ENCODE measurements at regions not wholly inside any gene's neighbourhood (a gene's known extent, or its start where the extent isn't known, plus 50 kb on each side); places are given as distances from the start of the nearest gene placed in this dataset.

GRCh38 chr15:93424131-93424530, 335.1 kb upstream of the RGMA start:
- FAIRE-seq: no peak
- DNase-seq (ENCODE audit: extremely low spot score, insufficient read length, low read depth): no peak

- FAIRE-seq (no peak), DNase-seq (ENCODE audit: extremely low spot score, insufficient read length, low read depth) (no peak)
Observed at GRCh38 chr15:93422476-93422875, 333.5 kb upstream of the RGMA start.

GRCh38 chr15:93420477-93420876, 331.5 kb upstream of the RGMA start:
- DNase-seq (ENCODE audit: extremely low spot score, insufficient read length, low read depth): no peak
- FAIRE-seq: no peak

GRCh38 chr15:93420050-93420452, 331.0 kb upstream of the RGMA start:
- FAIRE-seq: no peak
- DNase-seq (ENCODE audit: extremely low spot score, insufficient read length, low read depth): no peak

DNA sequence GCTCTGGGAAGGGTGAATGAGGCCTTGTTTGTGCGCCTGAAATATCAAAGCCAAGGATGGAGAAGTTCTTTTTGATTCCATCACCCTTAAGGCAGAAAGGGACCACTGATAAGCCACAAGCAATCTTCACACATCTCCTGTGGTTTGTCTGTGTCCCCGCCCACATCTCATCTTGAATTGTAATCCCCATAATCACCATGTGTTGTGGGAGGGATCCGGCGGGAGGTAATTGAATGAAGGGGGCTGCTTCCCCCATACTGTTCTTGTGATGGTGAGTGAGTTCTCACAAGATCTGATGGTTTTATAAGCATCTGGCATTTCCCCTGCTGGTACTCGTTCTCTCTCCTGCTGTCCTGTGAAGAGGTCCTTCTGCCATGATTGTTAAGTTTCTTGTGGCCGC, 329.6 kb upstream of the RGMA start:
- DNase-seq (ENCODE audit: extremely low spot score, insufficient read length, low read depth) (no peak), FAIRE-seq (no peak)

DNA sequence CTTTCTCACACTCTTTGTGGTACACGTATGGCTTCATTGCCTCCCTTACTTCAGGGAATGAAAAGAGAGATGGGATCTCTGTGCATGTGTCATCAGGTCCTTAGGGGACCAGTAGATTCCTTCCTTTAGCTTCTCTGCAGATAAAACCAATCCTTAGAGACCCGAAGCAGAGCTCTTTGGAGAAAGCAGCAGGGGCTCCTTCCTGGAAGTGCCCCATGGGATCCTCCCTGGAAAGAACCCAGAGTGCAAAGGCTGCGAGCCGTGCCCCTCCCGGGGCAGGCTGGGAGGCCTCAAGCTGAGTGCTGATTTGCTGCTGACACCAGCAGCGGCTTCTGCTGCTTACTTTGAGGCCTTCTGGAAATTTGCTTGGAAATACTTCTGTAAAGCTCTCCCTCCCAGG, 328.6 kb upstream of the RGMA start:
- no peak for DNase-seq (ENCODE audit: extremely low spot score, insufficient read length, low read depth)
- FAIRE-seq: no peak

DNA sequence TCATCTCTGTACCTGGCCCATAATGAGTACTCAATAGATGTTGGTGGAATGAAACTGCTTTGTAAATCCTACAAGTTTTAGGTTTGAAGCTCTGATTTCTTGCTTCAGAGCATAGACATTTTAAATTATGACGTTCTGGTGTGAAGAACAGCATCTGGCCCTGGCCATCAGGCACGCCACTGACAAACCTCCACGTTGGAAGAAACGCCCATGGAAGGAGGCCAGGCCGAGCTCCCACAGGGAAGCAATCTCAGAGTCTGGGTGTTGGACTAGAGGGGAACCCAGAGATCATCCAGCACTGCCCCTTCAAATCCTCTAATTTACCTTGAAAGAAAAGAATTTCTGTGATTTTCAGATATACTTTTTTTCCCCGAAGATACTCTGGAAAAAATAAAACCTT, 328.1 kb upstream of the RGMA start:
- FAIRE-seq: no peak
- DNase-seq (ENCODE audit: extremely low spot score, insufficient read length, low read depth): no peak

GRCh38 chr15:93415576-93415975, 326.6 kb upstream of the RGMA start:
- DNase-seq (ENCODE audit: extremely low spot score, insufficient read length, low read depth) (no peak), FAIRE-seq (no peak)

DNA sequence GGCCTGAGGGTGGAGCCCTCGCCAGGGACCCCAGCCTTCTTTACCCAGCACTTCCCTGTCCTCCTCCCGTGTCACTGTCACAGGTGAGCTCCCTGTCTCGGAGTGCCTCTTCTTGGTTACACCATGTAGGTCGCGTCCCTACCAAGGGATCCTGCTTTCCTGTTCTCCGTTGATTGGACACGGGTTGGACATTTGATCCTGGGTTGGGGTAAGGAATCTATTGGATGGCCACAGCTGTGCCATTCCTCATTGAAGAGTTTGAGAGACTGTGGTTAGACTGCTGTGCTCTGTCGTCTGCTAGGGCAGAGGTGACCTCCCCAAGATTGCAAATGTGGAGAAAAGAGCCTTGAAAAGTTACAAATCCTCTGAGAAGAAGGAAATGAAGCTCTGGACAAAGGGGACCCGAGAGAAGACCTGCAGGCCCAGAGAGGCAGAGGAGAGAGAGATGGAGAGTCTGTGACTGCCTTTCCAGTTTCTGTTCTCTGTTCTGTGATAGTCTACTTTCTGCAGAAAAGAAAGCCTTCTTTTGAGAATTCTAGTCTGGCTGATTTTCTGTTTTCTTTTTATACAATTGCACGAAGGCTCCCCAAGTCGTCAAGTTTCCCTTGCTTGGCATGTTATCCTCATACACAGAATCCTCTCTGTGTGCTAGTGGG, 325.7 kb upstream of the RGMA start:
- FAIRE-seq (no peak), DNase-seq (ENCODE audit: extremely low spot score, insufficient read length, low read depth) (no peak)

- FAIRE-seq: no peak
- DNase-seq (ENCODE audit: extremely low spot score, insufficient read length, low read depth): no peak
Observed at GRCh38 chr15:93413745-93414144, 324.7 kb upstream of the RGMA start.

- no peak for DNase-seq (ENCODE audit: extremely low spot score, insufficient read length, low read depth)
- no peak for FAIRE-seq
Observed at GRCh38 chr15:93399121-93399520, 310.1 kb upstream of the RGMA start.

DNA sequence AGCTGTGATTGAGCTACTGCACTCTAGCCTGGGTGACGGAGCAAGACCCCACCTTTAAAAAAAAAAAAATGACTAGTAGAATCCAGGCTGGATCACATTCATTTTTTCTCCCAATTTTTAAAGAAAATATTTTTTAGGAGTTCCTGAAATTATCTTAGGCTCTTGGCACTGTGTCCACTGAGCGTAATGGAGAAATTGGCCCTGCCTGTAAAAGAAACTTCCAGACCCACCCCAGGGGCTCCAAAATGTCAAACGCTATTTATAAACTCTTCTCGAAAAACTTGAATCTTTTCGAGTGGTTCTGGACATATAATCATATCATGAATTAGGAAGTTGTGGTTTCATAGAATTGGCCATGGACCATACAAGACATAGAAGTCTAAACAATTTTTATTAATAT, 300.2 kb upstream of the RGMA start:
- FAIRE-seq: no peak

DNA sequence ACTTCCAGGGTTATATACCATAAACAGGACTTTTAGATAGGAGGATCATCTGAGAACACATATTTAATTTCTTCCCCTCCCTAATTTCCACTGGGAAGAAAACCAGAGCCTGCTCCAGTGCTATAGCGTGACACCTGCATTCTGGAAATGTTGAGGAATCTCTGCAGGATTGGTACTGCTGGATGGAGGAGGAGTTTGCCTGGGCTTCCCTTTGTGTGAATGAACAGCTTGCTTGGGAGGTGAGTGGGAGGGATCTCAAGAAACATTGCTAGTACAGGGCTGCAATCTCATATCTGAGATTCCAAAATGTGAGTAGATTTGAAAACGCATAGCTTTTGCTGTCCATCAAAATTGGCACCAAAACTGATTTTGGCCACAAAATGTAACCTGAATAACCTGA, 295.9 kb upstream of the RGMA start:
- FAIRE-seq: no peak
- DNase-seq (ENCODE audit: extremely low spot score, insufficient read length, low read depth): no peak

More for the DNA sequence above, 300.2 kb upstream of the RGMA start:
- no peak for DNase-seq (ENCODE audit: extremely low spot score, insufficient read length, low read depth)

DNA sequence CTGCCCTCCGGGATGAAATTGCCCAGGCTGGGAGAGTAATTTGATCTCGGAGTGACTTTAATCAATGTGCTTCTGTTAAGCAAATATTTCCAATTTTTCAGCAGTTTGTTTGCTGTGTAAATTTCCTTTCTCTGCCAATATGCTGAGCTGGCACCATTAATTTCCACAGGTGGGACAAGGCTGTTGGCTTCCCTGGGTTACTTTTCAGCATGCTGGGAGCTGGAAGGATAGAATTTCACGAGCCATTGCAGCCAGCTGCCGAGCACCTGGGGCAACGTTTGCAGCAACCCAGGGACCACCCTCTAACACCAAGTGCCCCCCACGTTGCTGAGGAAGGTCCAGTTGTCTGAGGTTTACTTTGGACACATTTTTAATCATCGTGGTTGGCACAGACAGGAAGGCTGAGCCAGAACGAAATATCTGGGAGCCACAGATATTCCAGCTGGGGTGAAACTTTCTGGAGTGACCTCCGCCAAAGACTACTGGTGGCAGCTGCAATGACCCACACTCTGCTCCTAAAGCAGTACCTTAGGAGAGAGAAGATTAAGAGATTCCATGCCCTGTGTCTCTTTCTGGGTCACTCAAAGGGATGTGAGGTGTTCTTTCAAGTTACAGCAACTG, 293.3 kb upstream of the RGMA start:
- DNase-seq (ENCODE audit: extremely low spot score, insufficient read length, low read depth): no peak
- FAIRE-seq: no peak

DNA sequence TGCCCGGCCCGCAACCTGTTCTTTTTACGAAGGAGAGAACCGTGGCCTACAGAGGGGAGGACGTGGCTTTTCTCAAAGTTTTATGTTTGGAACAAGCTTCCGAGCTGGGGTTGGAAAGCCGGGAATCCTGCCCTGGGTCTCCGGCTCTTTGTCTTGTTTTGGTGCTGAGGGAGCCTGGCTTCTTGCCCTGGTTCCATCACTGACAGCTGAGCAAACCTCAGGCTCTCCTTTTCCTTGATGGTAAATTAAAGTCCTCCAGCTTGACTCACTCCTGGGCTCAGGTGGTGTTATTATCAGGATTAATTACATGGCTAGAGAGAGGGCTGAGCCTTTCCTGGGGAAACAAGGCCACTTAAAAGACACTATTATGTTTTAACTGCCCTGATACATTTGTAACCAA, 289.5 kb upstream of the RGMA start:
- DNase-seq (ENCODE audit: extremely low spot score, insufficient read length, low read depth): no peak
- FAIRE-seq: no peak

GRCh38 chr15:93372865-93373223, 283.8 kb upstream of the RGMA start:
- DNase-seq (ENCODE audit: extremely low spot score, insufficient read length, low read depth): no peak
- FAIRE-seq: no peak

DNA sequence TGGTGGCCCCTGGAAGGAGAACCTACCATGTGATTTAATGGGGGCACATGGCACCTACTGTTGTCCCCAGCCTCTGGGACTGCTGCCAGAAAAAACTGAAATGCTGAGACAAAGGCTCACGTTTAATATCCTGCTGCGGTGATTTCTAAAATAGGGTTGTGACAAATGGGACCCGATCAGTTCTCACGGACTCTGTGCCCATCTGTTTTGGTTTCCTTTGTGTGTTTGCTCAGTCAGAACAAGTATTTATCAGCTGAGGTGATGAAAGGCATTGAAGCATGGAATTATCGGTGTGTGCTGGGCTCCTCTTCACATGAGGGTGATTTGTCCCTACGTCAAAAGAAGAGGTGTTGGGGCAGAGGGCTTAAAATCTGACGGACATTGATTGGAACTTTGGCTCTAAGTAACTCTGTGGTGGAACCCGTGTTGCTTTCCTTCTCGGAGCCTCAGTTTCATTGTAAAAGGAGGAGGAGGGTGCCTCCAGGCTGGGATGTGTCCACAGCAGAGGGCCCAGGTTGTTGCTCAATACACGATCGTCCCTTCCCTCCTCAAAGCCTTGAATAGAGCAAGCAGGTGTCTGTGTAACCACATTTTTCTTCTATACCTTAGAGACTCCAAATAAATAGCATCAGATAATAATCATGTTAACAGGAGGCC, 283.3 kb upstream of the RGMA start:
- DNase-seq (ENCODE audit: extremely low spot score, insufficient read length, low read depth): no peak
- no peak for FAIRE-seq

DNA sequence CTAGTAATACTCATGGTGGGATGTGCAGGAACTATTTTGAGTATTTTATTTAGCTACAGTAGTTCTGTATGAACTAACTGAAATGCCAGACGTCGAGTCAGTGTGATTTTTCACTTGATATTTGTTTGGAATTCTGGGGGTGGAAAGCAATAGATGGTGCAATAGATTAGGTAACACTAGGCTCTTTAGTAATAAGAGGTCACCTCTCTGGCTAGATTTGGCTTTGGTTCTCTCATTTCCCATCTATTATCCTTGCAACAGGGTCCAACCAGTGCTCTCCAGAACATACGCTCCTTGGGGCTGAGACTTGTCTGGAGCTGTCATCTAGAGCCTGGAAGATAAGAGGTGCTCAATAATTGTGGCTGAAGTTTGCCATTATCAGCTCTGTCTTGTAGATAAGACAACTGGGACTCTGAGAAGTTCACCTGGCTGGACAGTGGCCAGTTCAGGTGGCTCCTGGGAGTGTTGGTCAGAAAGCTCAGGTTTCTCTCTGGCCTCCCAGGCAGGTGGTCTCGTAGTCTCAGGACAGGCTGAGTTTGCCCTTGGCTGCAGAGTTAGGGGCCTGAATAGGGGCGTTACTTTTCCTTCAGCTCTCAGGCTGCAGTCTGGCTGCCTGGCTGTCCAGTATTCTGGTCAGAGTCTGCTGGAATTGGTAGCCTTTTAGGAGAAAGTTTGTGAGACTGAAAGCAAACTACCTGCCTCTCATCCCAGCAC, 277.5 kb upstream of the RGMA start:
- DNase-seq (ENCODE audit: extremely low spot score, insufficient read length, low read depth) (no peak), FAIRE-seq (no peak)

- DNase-seq (ENCODE audit: extremely low spot score, insufficient read length, low read depth): no peak
- no peak for FAIRE-seq
Observed at GRCh38 chr15:93362821-93363220, 273.8 kb upstream of the RGMA start.

DNA sequence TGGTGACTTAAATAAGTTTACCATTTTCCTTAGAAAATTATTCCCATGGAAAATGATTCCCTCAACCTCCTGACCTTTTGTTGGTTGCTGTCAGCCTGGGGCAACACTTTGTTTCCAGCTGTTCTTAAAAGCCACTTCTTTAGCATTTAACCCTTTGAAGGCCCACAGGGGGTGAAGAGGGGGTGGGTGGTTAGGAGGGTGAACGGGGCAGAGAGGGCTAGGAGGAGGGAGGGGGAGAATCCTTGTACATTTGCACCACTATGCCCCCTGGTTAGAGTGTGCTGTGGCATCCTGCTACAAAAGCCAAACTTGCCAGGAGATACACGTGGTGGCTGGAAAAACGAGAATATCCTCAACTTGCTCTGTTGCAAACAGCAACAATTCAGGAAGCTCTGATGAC, 273.2 kb upstream of the RGMA start:
- FAIRE-seq (no peak), DNase-seq (ENCODE audit: extremely low spot score, insufficient read length, low read depth) (no peak)

- DNase-seq (ENCODE audit: extremely low spot score, insufficient read length, low read depth) (no peak), FAIRE-seq (no peak)
Observed at GRCh38 chr15:93361703-93362102, 272.7 kb upstream of the RGMA start.
